Liver (tissue), 8 donors: ENCODE measurements at regions not wholly inside any gene's neighbourhood (a gene's known extent, or its start where the extent isn't known, plus 50 kb on each side); places are given as distances from the start of the nearest gene placed in this dataset.

ENCODE experiments used
- DNase-seq: peaks from one replicate; pipeline ENCODE4 v3.0.0-alpha.2; 2017; ENCODE audit warnings: low spot score
- H3K27ac ChIP-seq, 2 donors: one replicate each; pipeline ENCODE4 v1.7.0; 2013; ENCODE audit warnings: inconsistent platforms in 2 of 2, low read length in 2 of 2, control low read depth in 1 of 2, low read depth in 1 of 2, mild to moderate bottlenecking in 1 of 2
- H3K27me3 ChIP-seq, 4 donors: one replicate each; pipeline versions ENCODE4 v1.6.1 to v1.7.0; 2013; ENCODE audit warnings: low read length in 3 of 4, inconsistent platforms in 1 of 4, mild to moderate bottlenecking in 1 of 4, moderate library complexity in 1 of 4; ENCODE audit not compliant: control insufficient read depth in 4 of 4, insufficient read depth in 4 of 4
- H3K36me3 ChIP-seq, 4 donors: one replicate each; pipeline versions ENCODE4 v1.6.1 to v1.7.0; 2013; ENCODE audit warnings: low read length in 3 of 4, mild to moderate bottlenecking in 3 of 4, low read depth in 1 of 4, moderate library complexity in 1 of 4; ENCODE audit not compliant: control insufficient read depth in 4 of 4, insufficient read depth in 3 of 4
- H3K4me1 ChIP-seq, 4 donors: one replicate each; pipeline versions ENCODE4 v1.6.1 to v1.7.0; 2013; ENCODE audit warnings: low read length in 3 of 4, mild to moderate bottlenecking in 3 of 4, moderate library complexity in 1 of 4; ENCODE audit not compliant: control insufficient read depth in 4 of 4, insufficient read depth in 4 of 4
- H3K4me3 ChIP-seq, 3 donors: one replicate each; pipeline versions ENCODE4 v1.6.1 to v1.7.0; 2013; ENCODE audit warnings: low read length in 3 of 3, control low read depth in 1 of 3, low read depth in 1 of 3, mild to moderate bottlenecking in 1 of 3
- H3K9ac ChIP-seq, 2 donors: one replicate each; pipeline ENCODE4 v1.7.0; 2013; ENCODE audit warnings: low read length in 2 of 2, mild to moderate bottlenecking in 2 of 2, moderate library complexity in 2 of 2, control low read depth in 1 of 2, low read depth in 1 of 2
- H3K9me3 ChIP-seq, 4 donors: one replicate each; pipeline versions ENCODE4 v1.6.1 to v1.7.0; 2013; ENCODE audit warnings: low read length in 3 of 4; ENCODE audit not compliant: control insufficient read depth in 4 of 4
- CTCF ChIP-seq: fragments of 150-350 bp; IDR thresholded peaks from 2 replicates; pipeline ENCODE4 v1.5.1; 2017; ENCODE audit warnings: improper control_type of control experiment, low read depth, low read length; ENCODE audit not compliant: missing input control
- EGR1 ChIP-seq, 2 donors: IDR thresholded peaks; 2 replicates each; pipeline ENCODE4 v1.6.1; 2016 to 2018; ENCODE audit warnings: antibody characterized with exemption in 2 of 2, low read depth in 2 of 2
- FOXA1 ChIP-seq: IDR thresholded peaks from 2 replicates; pipeline ENCODE4 v1.6.1; 2016; ENCODE audit warnings: antibody characterized with exemption
- FOXA2 ChIP-seq: IDR thresholded peaks from 2 replicates; pipeline ENCODE4 v1.6.1; 2016; ENCODE audit warnings: antibody characterized with exemption
- HNF4A ChIP-seq, 2 donors: conservative IDR thresholded peaks; 2 replicates each; pipeline ENCODE4 v1.6.1; 2016; ENCODE audit warnings: antibody characterized with exemption in 2 of 2, mild to moderate bottlenecking in 2 of 2
- JUND ChIP-seq, 2 donors: IDR thresholded peaks; 2 replicates each; pipeline ENCODE4 v1.6.1; 2016; ENCODE audit warnings: antibody characterized with exemption in 2 of 2
- MAX ChIP-seq: IDR thresholded peaks from 2 replicates; pipeline ENCODE4 v1.6.1; 2016; ENCODE audit warnings: antibody characterized with exemption
- NR2F2 ChIP-seq: IDR thresholded peaks from 2 replicates; pipeline ENCODE4 v1.6.1; 2016; ENCODE audit warnings: antibody characterized with exemption
- RAD21 ChIP-seq, 2 donors: IDR thresholded peaks; 2 replicates each; pipeline ENCODE4 v1.6.1; 2016; ENCODE audit warnings: antibody characterized with exemption in 2 of 2, mild to moderate bottlenecking in 2 of 2
- REST ChIP-seq: IDR thresholded peaks from 2 replicates; pipeline ENCODE4 v1.6.1; 2016; ENCODE audit warnings: antibody characterized with exemption, mild to moderate bottlenecking
- RXRA ChIP-seq, 2 donors: IDR thresholded peaks; 2 replicates each; pipeline ENCODE4 v1.6.1; 2017 to 2018; ENCODE audit warnings: antibody characterized with exemption in 2 of 2, mild to moderate bottlenecking in 1 of 2
- SP1 ChIP-seq: IDR thresholded peaks from 2 replicates; pipeline ENCODE4 v1.6.1; 2018; ENCODE audit warnings: antibody characterized with exemption, mild to moderate bottlenecking
- TAF1 ChIP-seq: conservative IDR thresholded peaks from 2 replicates; pipeline ENCODE4 v1.6.1; 2016; ENCODE audit warnings: antibody characterized with exemption, mild to moderate bottlenecking
- YY1 ChIP-seq: IDR thresholded peaks from 2 replicates; pipeline ENCODE4 v1.6.1; 2016; ENCODE audit warnings: antibody characterized with exemption, mild to moderate bottlenecking
- WGBS: extraction: QIAGEN DNeasy Blood & Tissue Kit; methylation state at CpG from one replicate; pipeline ENCODE4 v1.1.7; 2013; 5-methylcytosine and 5-hydroxymethylcytosine counted together
- donor health status: healthy.
- donor health status: healthy.
- donor health status: healthy.
- donor health status: healthy.
- donor health status: healthy.

- no peak for TF ChIP-seq REST
- no peak for TF ChIP-seq EGR1 (IDR thresholded peaks at IDR 0.05; ENCODE audit: low read depth in 2 of 2)
- no peak for TF ChIP-seq RAD21 (IDR thresholded peaks at IDR 0.05)
- no peak for TF ChIP-seq JUND (IDR thresholded peaks at IDR 0.05)
These were observed 53.6 kb upstream of the CCNG1 start (continued) for GRCh38 chr5:163383754-163384153.

GRCh38 chr5:163384669-163385068, 52.7 kb upstream of the CCNG1 start:
- Histone ChIP-seq H3K27ac (no peak overlapping the region), H3K9me3 (no peaks in the 10 kb centered on the region), H3K36me3 (no peaks in the 10 kb centered on the region), H3K4me1 (peaks cover 0 to 2% (median 0%) of the 10 kb centered on the region in 4 donors), H3K4me3 (no peak overlapping the region), H3K27me3 (no peaks in the 10 kb centered on the region), H3K9ac (no peak overlapping the region)
- WGBS: 53% methylated on average over 4 of the region's 4 CpGs
- DNase-seq: no peak
- no peak for TF ChIP-seq TAF1
- no peak for TF ChIP-seq NR2F2
- no peak for TF ChIP-seq FOXA2

GRCh38 chr5:163385271-163385670, 52.1 kb upstream of the CCNG1 start:
- Histone ChIP-seq H3K9ac (no peak overlapping the region), H3K27me3 (no peaks in the 10 kb centered on the region), H3K27ac (no peak overlapping the region), H3K36me3 (no peaks in the 10 kb centered on the region), H3K9me3 (no peaks in the 10 kb centered on the region), H3K4me1 (no peaks in the 10 kb centered on the region), H3K4me3 (no peak overlapping the region)
- 78% methylated on average over 5 of the region's 5 CpGs for WGBS
- no peak for DNase-seq
- TF ChIP-seq SP1 (no peak), TAF1 (no peak), CTCF (no peak), EGR1 (IDR thresholded peaks at IDR 0.05; ENCODE audit: low read depth in 2 of 2) (no peak), FOXA1 (no peak), NR2F2 (no peak), HNF4A (conservative IDR thresholded peaks at IDR 0.05) (no peak), MAX (no peak), RAD21 (IDR thresholded peaks at IDR 0.05) (no peak), YY1 (no peak), RXRA (IDR thresholded peaks at IDR 0.05) (no peak), JUND (IDR thresholded peaks at IDR 0.05) (no peak)
